Uterus (tissue), 3 donors: ENCODE measurements at regions not wholly inside any gene's neighbourhood (a gene's known extent, or its start where the extent isn't known, plus 50 kb on each side); places are given as distances from the start of the nearest gene placed in this dataset.

ENCODE experiments used
- DNase-seq, 2 donors: peaks; one replicate each; pipeline ENCODE4 v3.0.0-alpha.2; 2019 to 2020
- H3K27ac ChIP-seq, 2 donors: fragments of 200-600 bp; sonication (generic); 1 replicate in 1 of 2; 2 replicates in 1 of 2; pipeline ENCODE4 v1.5.1; 2016 to 2018
- H3K27me3 ChIP-seq, 2 donors: fragments of 200-600 bp; sonication (generic); one replicate each; pipeline ENCODE4 v1.5.1; 2018 to 2019; ENCODE audit warnings: control low read depth in 1 of 2
- H3K36me3 ChIP-seq, 2 donors: fragments of 200-600 bp; sonication (generic); one replicate each; pipeline ENCODE4 v1.5.1; 2019; ENCODE audit warnings: control low read depth in 1 of 2
- H3K4me1 ChIP-seq, 2 donors: fragments of 200-600 bp; sonication (generic); one replicate each; pipeline ENCODE4 v1.5.1; 2018 to 2019; ENCODE audit warnings: control low read depth in 1 of 2
- H3K4me3 ChIP-seq, 2 donors: fragments of 200-600 bp; sonication (generic); 1 replicate in 1 of 2; 2 replicates in 1 of 2; pipeline ENCODE4 v1.5.1; 2018 to 2019; ENCODE audit warnings: mild to moderate bottlenecking in 1 of 2
- H3K9me3 ChIP-seq, 2 donors: fragments of 200-600 bp; sonication (generic); one replicate each; pipeline ENCODE4 v1.5.1; 2019; ENCODE audit warnings: control low read depth in 1 of 2
- CTCF ChIP-seq, 4 experiments: fragments of 200-600 bp in 2 of 4; fragments of 450-650 bp in 2 of 4; sonication (generic) in 2 of 4; IDR thresholded peaks; one replicate each; pipeline ENCODE4 v1.5.1; 2016 to 2019; ENCODE audit warnings: antibody characterized with exemption in 4 of 4, mild to moderate bottlenecking in 2 of 4, moderate library complexity in 1 of 4
- POLR2A ChIP-seq, 2 donors: fragments of 450-650 bp; IDR thresholded peaks; one replicate each; pipeline ENCODE4 v1.6.1; 2016; ENCODE audit warnings: antibody characterized with exemption in 2 of 2, mild to moderate bottlenecking in 1 of 2, moderate library complexity in 1 of 2
- intact Hi-C: fragments of 100-400 bp; cut with DNase I; formaldehyde crosslinking; loops from one replicate; pipeline ENCODE4 v1.15.1; 2023; ENCODE audit warnings: low total_unique reads
- donor health status: DM: yes; HTN: yes; CAD: no.

DNA sequence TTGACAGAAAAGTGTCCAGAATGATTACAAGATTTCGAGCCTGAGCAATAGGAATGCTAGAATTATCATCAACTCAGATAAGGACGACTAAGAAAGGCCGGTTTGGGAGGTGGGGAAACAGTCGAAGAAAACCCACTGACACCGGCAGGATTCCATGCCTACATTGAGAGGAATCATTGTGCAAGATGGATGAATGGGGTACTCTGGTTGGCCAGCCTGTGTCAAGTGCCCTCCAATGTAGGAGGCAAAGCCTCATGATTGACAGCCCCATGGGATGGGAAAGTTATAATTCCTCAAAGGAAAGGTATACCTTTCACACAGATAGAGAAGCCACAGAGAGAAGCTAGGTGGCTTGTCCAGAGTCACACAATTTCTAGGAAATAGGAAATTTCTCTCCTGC, 153.5 kb upstream of the CTTNBP2NL start:
- TF ChIP-seq CTCF (IDR thresholded peaks at IDR 0.05), result no peak
- no peak for TF ChIP-seq POLR2A (IDR thresholded peaks at IDR 0.05)
- no peak for DNase-seq
- Histone ChIP-seq H3K36me3 (no peaks in the 10 kb centered on the region), H3K4me1 (no peaks in the 10 kb centered on the region), H3K27ac (no peak overlapping the region), H3K4me3 (no peak overlapping the region), H3K27me3 (no peaks in the 10 kb centered on the region), H3K9me3 (no peaks in the 10 kb centered on the region)
- intact Hi-C loops, result no loop called here

DNA sequence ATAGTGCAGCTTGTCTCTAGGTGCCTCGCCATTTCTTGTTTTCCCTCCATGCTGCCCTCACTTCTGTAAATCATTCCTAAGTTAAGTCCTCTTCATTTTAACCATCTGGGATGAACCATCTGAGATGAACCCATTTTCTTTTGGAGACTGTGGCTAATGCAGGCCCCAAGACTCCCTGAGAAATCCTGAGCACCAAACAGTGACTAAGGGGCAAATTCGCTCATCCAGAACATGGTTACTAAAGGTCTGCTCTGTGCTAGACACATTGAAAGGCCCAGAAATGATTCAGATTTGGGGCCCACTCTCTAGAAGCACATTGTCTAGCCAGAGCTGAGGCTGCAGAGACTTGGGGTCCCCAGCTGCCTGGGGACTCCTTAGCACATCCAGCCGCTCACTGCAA, 151.9 kb upstream of the CTTNBP2NL start:
- H3K27me3 ChIP-seq, result no peaks in the 10 kb centered on the region
- intact Hi-C loops, result no loop called here
- H3K9me3 ChIP-seq, result no peaks in the 10 kb centered on the region
- no peaks in the 10 kb centered on the region for H3K4me1 ChIP-seq
- H3K36me3 ChIP-seq, result no peaks in the 10 kb centered on the region
- H3K4me3 ChIP-seq, result no peak overlapping the region
- H3K27ac ChIP-seq, result no peak overlapping the region
- DNase-seq, result no peak
- TF ChIP-seq POLR2A (IDR thresholded peaks at IDR 0.05) (no peak), CTCF (IDR thresholded peaks at IDR 0.05) (no peak)

- H3K36me3 ChIP-seq, result no peaks in the 10 kb centered on the region
- no peaks in the 10 kb centered on the region for H3K27me3 ChIP-seq
- DNase-seq, result no peak
- intact Hi-C loops, result no loop called here
- H3K27ac ChIP-seq, result no peak overlapping the region
- no peak for TF ChIP-seq POLR2A (IDR thresholded peaks at IDR 0.05)
- TF ChIP-seq CTCF (IDR thresholded peaks at IDR 0.05), result no peak
- H3K4me1 ChIP-seq, result no peaks in the 10 kb centered on the region
- H3K4me3 ChIP-seq, result no peak overlapping the region
- H3K9me3 ChIP-seq, result no peaks in the 10 kb centered on the region
Observed at GRCh38 chr1:112245114-112245513, 150.9 kb upstream of the CTTNBP2NL start.

DNA sequence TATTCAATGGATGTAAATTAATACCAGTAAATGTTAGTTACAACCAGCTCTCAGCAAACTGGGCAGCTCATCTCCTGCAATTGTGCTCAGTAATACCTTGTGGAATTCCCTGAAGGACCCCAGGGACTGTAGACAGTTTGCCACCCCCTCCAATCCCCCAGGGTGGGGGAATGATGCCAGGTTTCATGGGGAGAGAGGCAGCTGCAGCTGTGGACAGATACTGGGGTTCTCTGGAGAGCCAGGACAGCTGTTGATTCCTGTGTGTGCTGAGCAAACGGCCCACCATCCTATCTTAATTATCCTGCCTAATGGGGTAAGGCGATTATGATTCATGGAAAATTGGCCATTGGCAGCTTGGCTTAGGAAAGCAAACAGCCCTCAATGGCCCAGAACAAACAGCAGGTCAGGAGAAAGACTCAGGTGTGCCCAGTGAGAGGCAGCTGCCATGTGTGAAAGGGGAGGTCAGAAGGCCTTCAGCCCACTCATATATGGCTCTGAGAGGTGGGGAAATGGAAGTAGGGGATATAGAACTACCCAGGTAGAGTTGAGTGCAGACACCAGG, 148.9 kb upstream of the CTTNBP2NL start:
- H3K9me3 ChIP-seq, result no peaks in the 10 kb centered on the region
- intact Hi-C loops, result no loop called here
- no peak for DNase-seq
- TF ChIP-seq POLR2A (IDR thresholded peaks at IDR 0.05) (no peak), CTCF (IDR thresholded peaks at IDR 0.05) (no peak)
- H3K4me3 ChIP-seq, result no peak overlapping the region
- no peaks in the 10 kb centered on the region for H3K36me3 ChIP-seq
- no peaks in the 10 kb centered on the region for H3K27me3 ChIP-seq
- H3K27ac ChIP-seq, result no peak overlapping the region
- no peaks in the 10 kb centered on the region for H3K4me1 ChIP-seq

GRCh38 chr1:112247961-112248360, 148.1 kb upstream of the CTTNBP2NL start:
- no peaks in the 10 kb centered on the region for H3K27me3 ChIP-seq
- H3K27ac ChIP-seq, result no peak overlapping the region
- intact Hi-C loops, result no loop called here
- no peaks in the 10 kb centered on the region for H3K4me1 ChIP-seq
- no peaks in the 10 kb centered on the region for H3K36me3 ChIP-seq
- no peaks in the 10 kb centered on the region for H3K9me3 ChIP-seq
- H3K4me3 ChIP-seq, result no peak overlapping the region
- TF ChIP-seq POLR2A (IDR thresholded peaks at IDR 0.05) (no peak), CTCF (IDR thresholded peaks at IDR 0.05) (no peak)
- no peak for DNase-seq
